ENCODE measurements at regions not wholly inside any gene's neighbourhood (a gene's known extent, or its start where the extent isn't known, plus 50 kb on each side); places are given as distances from the start of the nearest gene placed in this dataset.

GRCh38 chr4:161187569-161187968 lies 976.2 kb downstream of the FSTL5 start:
- H4K20me1 ChIP-seq (ENCODE audit: insufficient read depth, low read length), result no peaks in the 10 kb centered on the region
- ChIA-PET POLR2A (ENCODE audit: unreplicated experiment) (no interaction called here), CTCF (no interaction called here)
- no peak overlapping the region for H2AFZ ChIP-seq (replicated peaks; ENCODE audit: low read length, poor library complexity)
- no peaks in the 10 kb centered on the region; the same call in 1 of the 2 replicates for H3K9me3 ChIP-seq (ENCODE audit: control insufficient read depth, insufficient read depth, low read length)
- no peak overlapping the region for H2AK9ac ChIP-seq (replicated peaks; ENCODE audit: low read depth, low read length, poor library complexity)
- H2BK5ac ChIP-seq (ENCODE audit: low read depth, low read length, poor library complexity, severe bottlenecking), result no peak overlapping the region
- no peak overlapping the region for H3K9ac ChIP-seq (ENCODE audit: low read depth, low read length)
- no peak overlapping the region for H2AK5ac ChIP-seq (ENCODE audit: low read depth, low read length)
- no peak for DNase-seq
- no peak overlapping the region for H3K27ac ChIP-seq (ENCODE audit: insufficient read depth, low read length)
- dilution Hi-C loops (cut with HindIII; ENCODE audit: low sequenced_read_pairs, unreplicated experiment) (no loop called here), intact Hi-C loops (cut with micrococcal nuclease) (no loop called here), in situ Hi-C loops (cut with MboI; ENCODE audit: low sequenced_read_pairs) (no loop called here)
- no peak overlapping the region for H3K4ac ChIP-seq (ENCODE audit: low read depth, low read length)
- ATAC-seq (ENCODE audit: low read depth), result no peak
- H3K4me2 ChIP-seq (ENCODE audit: low read depth, low read length), result no peak overlapping the region
- WGBS, 2 experiments (ENCODE audit: extremely low coverage in 2 of 2, insufficient read length in 1 of 2), result no CpG with 5 or more reads among the region's 1 CpG
- BruUV-seq (replicated peaks), result no TSS peak
- H3K79me1 ChIP-seq (ENCODE audit: low read depth in 1 of 2, low read length in 2 of 2), result no peaks in the 10 kb centered on the region
- H3K27me3 ChIP-seq (ENCODE audit: control insufficient read depth, insufficient read depth, low read length), result no peaks in the 10 kb centered on the region
- no peak overlapping the region for H4K5ac ChIP-seq (ENCODE audit: low read depth, low read length)
- no peak overlapping the region for H3K23ac ChIP-seq (ENCODE audit: low read depth, low read length)
- no peak overlapping the region for H4K8ac ChIP-seq (ENCODE audit: low read depth in 2 of 2, low read length in 2 of 2)
- no peaks in the 10 kb centered on the region for H3K36me3 ChIP-seq (ENCODE audit: control insufficient read depth, insufficient read depth, low read length)
- no peak overlapping the region for H3K14ac ChIP-seq (replicated peaks; ENCODE audit: low read depth, low read length)
- TF ChIP-seq FOS (IDR thresholded peaks at IDR 0.05; ENCODE audit: low read depth, low read length) (no peak), ELK1 (IDR thresholded peaks at IDR 0.05; ENCODE audit: borderline replicate concordance, low read depth, low read length) (no peak), USF2 (IDR thresholded peaks at IDR 0.05; ENCODE audit: low read depth, low read length) (no peak), SMC3 (IDR thresholded peaks at IDR 0.05; ENCODE audit: low read depth, low read length) (no peak), POLR2A (IDR thresholded peaks at IDR 0.05; ENCODE audit: low read depth, low read length) (no peak), MAFK (IDR thresholded peaks at IDR 0.05; ENCODE audit: low read depth, low read length) (no peak), NFE2L2 (IDR thresholded peaks at IDR 0.05; ENCODE audit: low read depth, low read length) (no peak), CTCF (conservative IDR thresholded peaks at IDR 0.05; ENCODE audit: low read depth, low read length) (no peak), CEBPB (IDR thresholded peaks at IDR 0.05; ENCODE audit: low read depth, low read length) (no peak), MAZ (IDR thresholded peaks at IDR 0.05; ENCODE audit: borderline replicate concordance, low read depth, low read length) (no peak), RFX5 (IDR thresholded peaks at IDR 0.05; ENCODE audit: low read depth, low read length) (no peak), BHLHE40 (IDR thresholded peaks at IDR 0.05; ENCODE audit: low read depth, low read length) (no peak), MXI1 (IDR thresholded peaks at IDR 0.05; ENCODE audit: borderline replicate concordance, low read depth, low read length) (no peak), CHD1 (IDR thresholded peaks at IDR 0.05; ENCODE audit: low read depth, low read length) (no peak)
- H3K56ac ChIP-seq (ENCODE audit: extremely low read depth, insufficient read depth, low read length), result no peak overlapping the region
- no peak overlapping the region for H2BK20ac ChIP-seq (ENCODE audit: low read depth, low read length)
- no peaks in the 10 kb centered on the region for H3K9me1 ChIP-seq (ENCODE audit: insufficient read depth, low read length)
- no peak overlapping the region for H3K18ac ChIP-seq (ENCODE audit: low read depth, low read length)
- H3K4me3 ChIP-seq (ENCODE audit: insufficient read depth, low read depth, low read length), result no peak overlapping the region
- no peak overlapping the region for H2BK15ac ChIP-seq (ENCODE audit: low read depth, low read length)
- no peaks in the 10 kb centered on the region for H3K4me1 ChIP-seq (ENCODE audit: control insufficient read depth, insufficient read depth, low read length)
- no peak overlapping the region for H2BK120ac ChIP-seq (ENCODE audit: low read depth, low read length)
- H4K91ac ChIP-seq (ENCODE audit: insufficient read depth, low read depth, low read length), result no peak overlapping the region

All from IMR-90 (cell line).